ENCODE measurements at regions not wholly inside any gene's neighbourhood (a gene's known extent, or its start where the extent isn't known, plus 50 kb on each side); places are given as distances from the start of the nearest gene placed in this dataset.

- Histone ChIP-seq H3K27me3 (no peaks in the 10 kb centered on the region), H3K27ac (no peak overlapping the region), H3K4me1 (no peaks in the 10 kb centered on the region), H3K4me3 (no peak overlapping the region), H3K9me3 (no peaks in the 10 kb centered on the region), H3K9ac (ENCODE audit: low read depth in 2 of 2, low read length in 2 of 2) (no peak overlapping the region), H3K36me3 (no peaks in the 10 kb centered on the region)
- TF ChIP-seq, protein P1, sequence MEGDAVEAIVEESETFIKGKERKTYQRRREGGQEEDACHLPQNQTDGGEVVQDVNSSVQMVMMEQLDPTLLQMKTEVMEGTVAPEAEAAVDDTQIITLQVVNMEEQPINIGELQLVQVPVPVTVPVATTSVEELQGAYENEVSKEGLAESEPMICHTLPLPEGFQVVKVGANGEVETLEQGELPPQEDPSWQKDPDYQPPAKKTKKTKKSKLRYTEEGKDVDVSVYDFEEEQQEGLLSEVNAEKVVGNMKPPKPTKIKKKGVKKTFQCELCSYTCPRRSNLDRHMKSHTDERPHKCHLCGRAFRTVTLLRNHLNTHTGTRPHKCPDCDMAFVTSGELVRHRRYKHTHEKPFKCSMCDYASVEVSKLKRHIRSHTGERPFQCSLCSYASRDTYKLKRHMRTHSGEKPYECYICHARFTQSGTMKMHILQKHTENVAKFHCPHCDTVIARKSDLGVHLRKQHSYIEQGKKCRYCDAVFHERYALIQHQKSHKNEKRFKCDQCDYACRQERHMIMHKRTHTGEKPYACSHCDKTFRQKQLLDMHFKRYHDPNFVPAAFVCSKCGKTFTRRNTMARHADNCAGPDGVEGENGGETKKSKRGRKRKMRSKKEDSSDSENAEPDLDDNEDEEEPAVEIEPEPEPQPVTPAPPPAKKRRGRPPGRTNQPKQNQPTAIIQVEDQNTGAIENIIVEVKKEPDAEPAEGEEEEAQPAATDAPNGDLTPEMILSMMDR (IDR thresholded peaks at IDR 0.05) = no peak
- intact Hi-C loops (cut with DNase I) = no loop called here
- no peak for DNase-seq
Measured at GRCh38 chr9:108022246-108022935, 532.8 kb upstream of the KLF4 start.

- TF ChIP-seq, protein P1 (IDR thresholded peaks at IDR 0.05) = no peak
- no peaks in the 10 kb centered on the region for H3K4me1 ChIP-seq
- no peaks in the 10 kb centered on the region for H3K36me3 ChIP-seq
- no peak overlapping the region for H3K27ac ChIP-seq
- intact Hi-C loops (cut with DNase I) = no loop called here
- H3K9ac ChIP-seq (ENCODE audit: low read depth in 2 of 2, low read length in 2 of 2) = no peak overlapping the region
- no peaks in the 10 kb centered on the region for H3K27me3 ChIP-seq
- no peak for DNase-seq
- H3K9me3 ChIP-seq = no peaks in the 10 kb centered on the region
- no peak overlapping the region for H3K4me3 ChIP-seq
Measured at GRCh38 chr9:108021096-108021710, 531.6 kb upstream of the KLF4 start.

DNA sequence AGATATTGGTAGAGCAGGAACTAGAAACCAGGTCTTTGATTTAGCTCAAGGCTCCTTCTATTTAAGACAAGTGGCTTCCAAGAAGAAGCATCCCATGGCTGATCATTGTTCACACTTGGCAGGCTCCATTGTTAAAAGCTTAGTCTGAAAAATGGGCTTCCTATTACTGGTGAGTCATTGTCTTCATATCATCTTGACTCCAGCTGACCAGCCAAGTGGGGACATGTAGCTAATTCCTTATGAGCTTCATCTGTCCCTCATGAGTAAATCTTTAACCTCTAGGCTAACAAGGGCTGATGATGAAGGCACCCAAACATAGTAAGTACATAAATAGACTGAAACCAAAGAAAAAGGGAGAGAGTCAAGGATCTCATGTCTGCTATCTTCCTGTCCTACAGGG lies 530.3 kb upstream of the KLF4 start:
- TF ChIP-seq, protein P1 (IDR thresholded peaks at IDR 0.05) = no peak
- Histone ChIP-seq H3K36me3 (no peaks in the 10 kb centered on the region), H3K27ac (no peak overlapping the region), H3K9me3 (no peaks in the 10 kb centered on the region), H3K4me1 (no peaks in the 10 kb centered on the region), H3K9ac (ENCODE audit: low read depth in 2 of 2, low read length in 2 of 2) (no peak overlapping the region), H3K27me3 (no peaks in the 10 kb centered on the region), H3K4me3 (no peak overlapping the region)
- DNase-seq = no peak
- intact Hi-C loops (cut with DNase I) = no loop called here

DNA sequence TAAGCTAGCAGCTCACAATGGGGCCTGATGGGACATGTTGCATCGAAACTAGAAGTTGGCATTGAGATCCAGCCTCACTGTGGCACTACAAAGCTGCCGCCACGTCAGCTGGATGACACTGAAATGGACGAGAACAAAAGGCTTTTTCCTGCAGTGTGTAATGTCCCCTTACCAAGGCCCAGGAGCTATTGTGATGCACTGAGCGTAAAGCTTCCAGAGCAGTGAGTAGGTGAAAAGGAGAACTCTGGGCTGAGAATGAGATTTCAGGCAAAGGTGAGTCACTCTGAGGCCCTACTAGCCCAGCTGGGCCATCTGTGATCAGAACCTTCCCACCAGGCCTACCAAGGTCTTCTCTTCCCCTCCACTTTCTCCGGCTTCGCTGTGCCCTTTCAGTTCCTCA lies 528.1 kb upstream of the KLF4 start:
- Histone ChIP-seq H3K4me1 (no peaks in the 10 kb centered on the region), H3K4me3 (no peak overlapping the region), H3K9ac (ENCODE audit: low read depth in 2 of 2, low read length in 2 of 2) (no peak overlapping the region), H3K36me3 (no peaks in the 10 kb centered on the region), H3K27me3 (no peaks in the 10 kb centered on the region), H3K9me3 (no peaks in the 10 kb centered on the region), H3K27ac (no peak overlapping the region)
- intact Hi-C loops (cut with DNase I) = no loop called here
- TF ChIP-seq, protein P1 (IDR thresholded peaks at IDR 0.05) = no peak
- no peak for DNase-seq

DNA sequence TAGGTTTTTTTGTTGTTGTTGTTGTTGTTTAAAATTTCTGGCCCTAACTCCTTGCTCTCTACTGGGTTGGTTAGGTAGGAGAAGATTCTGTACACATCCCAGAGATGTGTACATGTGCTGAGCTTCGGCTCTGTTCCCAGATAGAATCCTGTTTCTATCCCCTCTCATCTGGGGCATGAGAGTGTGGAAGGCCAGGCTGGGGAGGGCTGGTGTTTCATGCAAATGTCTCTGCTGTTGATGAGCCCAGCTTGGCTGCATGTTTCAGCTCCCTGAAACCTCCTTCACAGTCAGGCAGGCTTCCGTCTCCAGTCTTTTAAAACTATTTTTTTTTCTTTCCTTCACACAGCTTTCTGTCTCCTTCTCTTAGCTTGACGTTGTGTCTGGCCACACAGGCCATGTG lies 526.9 kb upstream of the KLF4 start:
- no peak for DNase-seq
- no peaks in the 10 kb centered on the region for H3K9me3 ChIP-seq
- H3K4me1 ChIP-seq = no peaks in the 10 kb centered on the region
- intact Hi-C loops (cut with DNase I) = no loop called here
- no peaks in the 10 kb centered on the region for H3K36me3 ChIP-seq
- no peak overlapping the region for H3K9ac ChIP-seq (ENCODE audit: low read depth in 2 of 2, low read length in 2 of 2)
- H3K27me3 ChIP-seq = no peaks in the 10 kb centered on the region
- TF ChIP-seq, protein P1 (IDR thresholded peaks at IDR 0.05) = no peak
- H3K27ac ChIP-seq = no peak overlapping the region
- no peak overlapping the region for H3K4me3 ChIP-seq
